GM19240 (cell line): ENCODE measurements at regions not wholly inside any gene's neighbourhood (a gene's known extent, or its start where the extent isn't known, plus 50 kb on each side); places are given as distances from the start of the nearest gene placed in this dataset.

ENCODE experiments used
- DNase-seq: peaks from one replicate; pipeline ENCODE4 v3.0.0; 2011; ENCODE audit warnings: low spot score; ENCODE audit not compliant: insufficient read length

DNA sequence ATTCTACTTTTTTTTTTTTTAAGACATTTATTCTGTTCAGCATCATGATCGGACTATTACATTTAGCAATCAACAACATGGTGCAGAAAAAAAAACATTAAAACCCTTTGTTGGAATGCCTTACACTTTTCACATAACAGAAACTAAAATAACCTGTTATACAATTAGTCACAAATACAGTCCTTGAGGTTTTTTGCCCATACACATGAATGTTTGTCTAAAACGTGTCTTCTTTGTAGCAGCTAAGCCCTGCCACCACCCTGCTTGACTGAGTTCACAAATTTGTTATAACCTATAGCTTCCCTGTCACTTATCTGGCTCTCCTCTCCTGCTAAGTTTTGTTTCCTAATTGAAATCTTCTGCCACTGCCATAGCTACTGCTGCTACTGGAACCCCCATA is 75.4 kb upstream of the ARHGAP20 start:
- no peak for DNase-seq

DNA sequence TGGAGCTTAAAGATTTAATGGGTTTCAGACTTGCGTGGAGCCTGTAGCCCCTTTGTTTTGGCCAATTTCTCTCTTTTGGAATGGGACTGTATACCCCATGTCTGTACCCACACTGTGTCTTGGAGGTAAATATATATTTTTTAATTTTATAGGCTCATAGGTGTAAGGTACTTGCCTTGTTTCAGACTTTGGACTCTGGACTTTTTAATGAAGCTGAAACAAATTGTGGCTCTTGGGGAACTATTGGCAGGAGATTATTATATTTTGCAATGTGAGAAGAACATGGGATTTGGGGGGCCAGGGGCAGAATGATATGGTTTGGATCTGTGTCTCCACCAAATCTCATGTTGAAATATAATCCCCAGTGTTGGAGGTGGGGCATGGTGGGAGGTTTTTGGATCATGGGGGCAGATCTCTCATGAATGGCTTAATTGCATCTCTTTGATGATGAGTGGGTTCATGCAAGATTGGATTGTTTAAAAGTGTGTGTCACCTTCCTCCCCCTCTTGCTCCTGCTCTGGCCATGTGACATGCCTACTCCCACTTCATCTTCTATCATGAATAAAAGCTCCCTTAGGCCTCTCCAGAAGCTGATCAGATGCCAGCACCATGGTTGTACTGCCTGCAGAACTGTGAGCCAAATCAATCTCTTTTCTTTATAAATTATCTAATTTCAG is 74.1 kb upstream of the ARHGAP20 start:
- no peak for DNase-seq

DNA sequence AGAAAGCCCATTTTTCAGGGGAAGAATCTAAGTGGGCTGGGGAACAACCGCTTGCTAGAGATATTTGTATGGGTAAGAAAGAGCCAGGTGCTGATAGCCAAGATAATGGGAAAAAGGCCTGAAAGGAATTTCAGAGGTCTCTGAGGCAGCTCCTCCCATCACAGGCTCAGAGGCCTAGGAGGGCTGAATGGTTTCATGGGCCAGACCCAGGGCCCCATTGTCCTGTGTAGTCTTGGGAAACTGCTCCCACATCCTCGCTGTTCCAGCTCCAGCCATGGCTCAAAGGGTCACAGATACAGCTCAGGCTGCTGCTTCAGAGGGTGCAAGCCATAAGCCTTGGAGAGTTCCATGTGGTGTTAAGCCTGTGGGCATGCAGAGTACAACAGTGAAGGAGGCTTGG is 73.2 kb upstream of the ARHGAP20 start:
- no peak for DNase-seq

GRCh38 chr11:110782616-110783015 is 70.4 kb upstream of the ARHGAP20 start:
- no peak for DNase-seq

GRCh38 chr11:110779108-110779507 is 66.9 kb upstream of the ARHGAP20 start:
- DNase-seq, result no peak

DNA sequence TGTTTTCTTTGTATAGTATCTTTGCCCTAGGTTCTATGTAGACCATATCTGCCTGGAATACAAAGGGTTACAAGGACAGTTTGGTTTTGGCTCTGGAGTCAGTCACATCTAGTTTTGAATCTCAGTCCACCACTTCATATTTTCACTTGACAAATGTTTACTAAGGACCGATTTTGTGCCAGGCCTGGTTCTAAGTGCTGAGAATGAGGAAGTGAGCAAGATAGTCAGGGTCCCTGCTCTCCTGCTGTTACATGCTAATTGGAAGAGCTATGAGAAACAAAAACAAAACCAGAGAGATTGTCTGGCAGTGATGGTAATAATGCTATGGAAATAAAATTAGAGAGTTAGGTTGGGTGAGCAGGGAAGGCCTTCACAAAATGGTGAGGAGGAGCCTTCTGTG is 66.1 kb upstream of the ARHGAP20 start:
- no peak for DNase-seq

DNA sequence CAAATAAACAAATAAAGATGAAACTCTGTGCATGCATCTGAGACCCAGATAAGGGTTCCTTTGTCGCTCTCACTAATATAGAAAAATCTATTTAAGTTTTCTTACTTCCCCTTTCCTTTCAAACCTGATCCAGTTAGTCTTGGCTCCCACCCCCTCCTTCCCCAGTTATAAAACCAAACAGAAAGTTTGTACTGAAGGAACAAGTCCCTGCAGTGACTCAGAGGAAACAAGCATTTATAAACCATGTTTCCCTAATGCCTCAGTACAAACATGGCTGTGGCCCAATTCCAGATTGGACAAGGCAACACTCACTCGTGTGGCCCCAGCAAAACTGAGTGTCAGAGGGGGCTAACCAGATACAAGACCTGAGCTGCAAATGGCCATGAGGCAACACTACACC is 65.5 kb upstream of the ARHGAP20 start:
- no peak for DNase-seq

DNA sequence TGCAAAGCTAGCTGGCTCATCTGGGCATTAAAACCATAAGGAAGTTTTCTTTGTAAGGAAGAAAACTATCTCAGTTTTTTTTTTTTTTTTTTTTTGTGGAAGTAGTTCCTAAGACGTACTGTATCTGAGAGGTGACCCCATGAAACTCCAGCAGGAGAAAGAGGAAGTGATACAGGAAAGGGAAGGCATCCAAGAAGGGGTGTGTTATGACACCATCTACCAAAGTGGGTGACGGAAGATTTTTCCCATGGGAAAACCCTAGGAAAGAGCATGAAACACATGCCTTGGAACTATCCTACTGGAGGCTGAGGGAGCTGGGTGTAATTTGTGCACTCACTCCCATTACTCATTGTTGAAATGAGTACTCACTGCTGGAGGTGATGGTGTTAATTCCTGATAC is 63.8 kb upstream of the ARHGAP20 start:
- DNase-seq, result no peak

- DNase-seq, result no peak
These were observed 62.1 kb upstream of the ARHGAP20 start for GRCh38 chr11:110774138-110775014.

DNA sequence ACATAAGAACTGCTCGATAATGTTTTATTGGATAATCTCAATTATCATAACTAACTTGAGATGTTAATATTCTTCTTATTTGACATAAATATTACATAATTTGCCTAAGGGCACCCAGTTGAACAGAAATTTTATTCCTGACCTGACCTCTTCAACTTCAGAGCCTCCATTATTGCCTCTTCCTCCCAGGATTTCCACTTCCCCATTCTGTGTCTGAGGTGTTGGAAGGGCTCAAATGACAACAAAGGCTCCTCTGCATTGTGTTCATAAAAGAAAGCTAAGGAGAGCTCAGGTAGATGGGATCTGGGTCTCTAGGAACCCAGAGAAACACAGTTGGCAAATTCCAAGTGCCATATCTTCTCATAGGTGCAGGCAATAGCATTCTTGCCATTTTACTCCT is 61.2 kb upstream of the ARHGAP20 start:
- DNase-seq, result no peak

DNA sequence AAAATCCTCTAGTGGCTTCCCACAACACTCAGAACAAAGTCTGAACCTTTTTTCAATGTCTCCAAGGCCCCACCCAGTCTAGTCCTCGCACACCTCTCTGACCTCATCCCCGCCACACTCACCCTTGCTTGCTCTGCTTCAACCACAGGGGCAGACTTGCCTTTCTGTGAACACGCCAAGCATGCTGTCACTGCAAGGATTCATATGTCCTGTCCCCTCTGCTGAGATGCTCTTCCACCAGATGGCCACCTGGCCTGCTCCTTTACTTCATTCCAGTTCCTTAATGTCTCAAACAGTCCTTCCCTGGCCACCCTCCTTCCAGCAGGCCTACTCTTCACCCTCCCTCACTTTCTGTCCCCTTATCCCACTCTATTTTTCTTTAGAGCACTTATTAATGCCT is 60.6 kb upstream of the ARHGAP20 start:
- DNase-seq, result no peak

- DNase-seq, result no peak
These were observed 54.1 kb upstream of the ARHGAP20 start for GRCh38 chr11:110766316-110766715.

DNA sequence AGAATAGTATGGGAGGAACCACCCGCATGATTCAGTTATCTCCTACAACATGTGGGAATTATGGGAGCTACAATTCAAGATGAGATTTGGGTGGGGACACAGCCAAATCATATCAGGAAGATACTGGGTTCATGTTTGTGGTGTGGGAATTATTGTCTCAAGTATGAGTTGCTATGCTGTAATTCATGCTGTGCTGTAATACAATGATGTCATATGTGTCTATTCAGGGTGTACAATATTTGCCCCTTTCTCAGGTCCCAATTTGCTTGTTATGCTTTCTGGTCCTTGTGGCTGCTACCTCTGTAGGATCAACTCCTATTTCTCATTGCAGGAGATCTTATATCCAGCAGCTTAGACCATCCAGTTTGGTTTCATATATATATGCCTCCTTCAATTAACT is 52.2 kb upstream of the ARHGAP20 start:
- no peak for DNase-seq

- no peak for DNase-seq
These were observed 51.2 kb upstream of the ARHGAP20 start for GRCh38 chr11:110763249-110764011.

GRCh38 chr11:110762590-110762989 is 50.4 kb upstream of the ARHGAP20 start:
- DNase-seq, result no peak
